Kidney tubule cell (primary cell): ENCODE measurements at regions not wholly inside any gene's neighbourhood (a gene's known extent, or its start where the extent isn't known, plus 50 kb on each side); places are given as distances from the start of the nearest gene placed in this dataset.
"Not testable (repeated sequence)": the region's sequence is repeated elsewhere in the genome, so short reads cannot be mapped to it uniquely, and the experiment has no call there.

Experiments
- DNase-seq: peaks from one replicate; pipeline ENCODE4 v3.0.0-alpha.2; 2018; ENCODE audit warnings: low spot score

DNA sequence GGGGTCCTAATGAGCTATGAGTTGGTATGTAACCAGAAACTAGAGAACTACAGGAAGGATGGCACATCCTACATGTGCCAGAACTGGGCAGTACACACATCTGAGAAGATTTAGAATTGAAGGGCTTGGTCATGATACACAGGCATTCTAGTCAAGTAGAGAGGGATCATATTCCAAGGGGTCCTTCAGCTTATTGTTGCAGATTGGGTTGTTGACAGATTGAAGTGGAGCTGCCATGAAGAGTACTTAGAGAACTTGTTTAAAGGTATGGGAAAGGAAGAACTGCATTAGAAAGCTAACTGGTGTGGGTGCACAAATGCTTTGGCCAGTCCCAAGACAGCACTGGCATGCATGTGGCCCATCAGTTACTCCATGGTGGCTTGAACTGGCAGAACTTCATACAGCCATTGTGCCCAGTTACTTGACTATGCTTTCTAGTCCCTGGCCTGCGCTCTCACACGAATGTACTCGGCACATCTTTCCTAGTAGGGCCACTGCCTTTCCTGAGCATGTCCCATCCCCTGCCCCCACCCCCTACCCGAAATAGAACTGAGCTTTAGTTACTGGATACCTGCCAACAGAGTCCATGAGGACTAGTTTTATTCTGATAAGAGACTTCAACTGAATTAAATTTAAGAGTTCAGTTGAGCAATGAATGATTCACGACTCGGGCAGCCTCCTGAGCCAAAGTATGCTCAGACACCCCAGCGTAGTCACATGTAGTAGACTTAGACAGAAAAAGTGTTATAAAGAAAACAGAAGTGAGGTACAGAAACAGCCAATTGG lies 64.0 kb downstream of the CCNG2 start:
- no peak for DNase-seq

DNA sequence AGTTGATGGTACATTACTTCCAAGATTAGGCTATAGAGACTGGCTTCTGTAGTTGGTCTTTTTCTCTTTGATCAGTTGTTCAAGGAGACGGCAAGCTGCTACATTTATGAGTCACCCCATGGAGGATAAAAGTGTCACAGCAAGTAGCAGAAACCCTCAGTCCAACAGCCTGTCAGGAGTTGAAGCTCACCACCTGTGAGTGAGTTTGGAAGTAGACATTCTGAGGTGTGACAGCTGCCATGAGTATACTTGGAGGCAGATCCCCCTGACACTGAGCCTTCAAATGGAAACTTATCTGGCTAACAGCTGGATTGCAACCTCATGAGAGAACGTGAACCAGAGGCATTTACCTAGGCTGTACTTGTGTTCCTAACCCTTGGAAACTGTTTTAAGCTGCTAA lies 68.0 kb downstream of the CCNG2 start:
- DNase-seq = no peak

DNA sequence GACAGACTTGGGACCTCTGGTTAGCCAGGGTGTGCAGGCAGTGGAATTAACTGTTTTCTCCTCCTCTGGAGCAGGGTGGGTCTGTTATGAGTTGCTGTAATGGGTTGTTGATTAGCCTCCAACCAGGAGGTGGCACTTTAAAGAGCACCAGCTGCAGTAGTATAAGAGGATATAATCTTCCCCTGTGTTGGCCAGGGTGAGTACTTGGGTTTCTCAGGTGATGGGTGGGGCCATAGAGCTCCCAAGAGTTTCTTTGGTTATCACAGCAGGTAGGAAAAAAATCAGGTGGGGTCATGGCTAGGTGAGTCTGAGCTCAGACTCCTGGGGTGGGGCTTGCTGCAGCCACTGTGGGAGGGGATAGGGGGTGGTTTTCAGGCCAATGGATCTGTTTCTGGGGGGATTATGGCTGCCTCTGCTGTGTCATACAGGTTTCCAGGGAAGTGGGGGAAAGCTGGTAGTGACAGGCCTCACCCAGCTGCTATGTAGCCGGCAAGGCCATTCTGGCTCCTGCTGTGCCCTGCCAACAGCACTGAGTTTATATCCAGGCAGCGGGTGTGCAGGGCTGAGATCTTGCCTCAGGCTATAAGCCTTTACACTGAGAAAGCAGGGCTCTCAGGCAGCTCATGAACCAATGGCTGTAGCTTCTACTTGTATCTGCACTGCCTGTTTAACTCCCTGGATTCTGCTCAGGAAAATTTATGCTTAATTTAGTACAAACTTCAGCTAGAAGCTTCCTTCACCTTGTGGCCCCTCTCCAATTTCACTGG lies 70.1 kb downstream of the CCNG2 start:
- DNase-seq = no peak

DNA sequence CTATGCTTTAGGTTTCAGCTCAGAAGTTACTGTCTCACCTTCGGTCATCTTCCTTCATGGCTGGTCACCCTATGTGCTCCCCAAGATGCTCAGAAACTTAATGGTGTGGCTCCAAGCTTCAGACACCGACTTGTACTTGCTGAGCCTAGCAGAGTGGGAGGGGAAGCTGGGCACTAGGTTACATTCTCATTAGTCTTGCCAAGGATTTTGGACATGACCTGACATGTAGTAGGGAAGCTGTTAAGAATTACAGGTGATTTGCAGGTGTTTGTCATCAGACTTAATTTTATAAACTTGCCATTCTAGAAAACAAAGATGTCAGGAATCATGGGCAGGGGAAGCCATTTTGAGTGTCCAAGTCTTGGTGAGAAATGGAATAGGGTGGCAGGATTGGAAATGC lies 72.4 kb downstream of the CCNG2 start:
- no peak for DNase-seq

DNA sequence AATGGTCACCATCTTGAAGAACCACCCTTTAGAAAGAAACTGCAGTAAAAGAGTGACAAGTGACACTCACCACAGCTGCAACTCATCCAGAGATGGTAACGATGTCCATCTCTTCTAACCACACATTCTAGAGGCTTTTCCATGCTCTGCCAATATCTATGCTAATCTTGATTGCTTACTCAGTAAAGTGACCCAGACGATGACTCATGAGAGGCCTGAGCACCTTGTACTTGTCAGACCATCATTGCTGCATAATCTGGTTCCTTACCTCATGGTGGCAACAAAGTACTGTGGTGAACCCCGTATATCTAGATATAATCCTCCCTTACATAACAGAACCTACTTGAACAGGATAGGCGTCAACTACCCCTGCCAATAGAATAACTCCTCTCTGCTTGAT lies 75.6 kb downstream of the CCNG2 start:
- peak; percentile 85 for DNase-seq

DNA sequence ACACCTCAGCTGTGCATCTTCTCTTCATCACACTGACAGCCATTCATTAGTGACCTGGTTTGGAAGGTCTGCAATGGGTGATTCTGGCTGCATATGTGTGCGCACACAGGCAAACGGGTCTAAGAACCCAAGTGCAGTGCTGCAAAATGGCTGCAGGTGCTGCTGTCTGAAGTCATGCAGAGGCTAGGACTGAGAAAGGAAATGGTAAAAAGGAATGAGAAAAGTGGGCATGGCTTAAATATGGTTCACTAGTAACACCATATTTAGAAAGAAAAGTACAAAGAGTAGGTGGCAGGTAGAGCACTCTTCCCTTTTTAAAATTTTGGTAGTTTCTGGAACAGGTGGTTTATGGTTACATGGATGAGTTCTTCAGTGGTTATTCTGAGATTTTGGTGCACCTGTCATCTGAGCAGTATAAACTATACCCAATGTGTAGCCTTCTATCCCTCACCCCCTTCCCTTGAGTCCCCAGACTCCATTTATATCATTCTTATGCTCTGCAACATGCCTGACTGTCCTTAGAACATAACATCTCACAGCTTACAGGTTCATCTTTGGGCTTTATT lies 78.4 kb downstream of the CCNG2 start:
- no peak for DNase-seq

DNA sequence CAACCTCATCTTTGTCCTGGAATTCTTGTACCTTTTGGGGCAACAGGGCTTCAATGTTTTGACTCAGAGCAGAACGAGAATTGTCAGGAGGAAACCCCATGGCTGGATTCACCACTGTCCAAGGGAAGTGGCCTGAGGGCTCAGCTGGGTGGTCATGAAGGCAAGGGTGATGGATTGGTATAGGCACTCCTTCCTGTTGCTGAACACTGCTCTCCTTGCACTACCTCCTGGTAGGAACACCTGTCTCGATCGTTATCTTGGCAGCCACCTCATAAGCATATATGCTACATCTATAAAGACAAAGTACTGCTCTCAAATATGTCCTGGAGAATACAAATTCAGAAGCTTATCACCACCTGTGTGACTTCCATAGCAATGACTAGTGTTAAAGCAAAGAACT lies 79.8 kb downstream of the CCNG2 start:
- DNase-seq = no peak

DNA sequence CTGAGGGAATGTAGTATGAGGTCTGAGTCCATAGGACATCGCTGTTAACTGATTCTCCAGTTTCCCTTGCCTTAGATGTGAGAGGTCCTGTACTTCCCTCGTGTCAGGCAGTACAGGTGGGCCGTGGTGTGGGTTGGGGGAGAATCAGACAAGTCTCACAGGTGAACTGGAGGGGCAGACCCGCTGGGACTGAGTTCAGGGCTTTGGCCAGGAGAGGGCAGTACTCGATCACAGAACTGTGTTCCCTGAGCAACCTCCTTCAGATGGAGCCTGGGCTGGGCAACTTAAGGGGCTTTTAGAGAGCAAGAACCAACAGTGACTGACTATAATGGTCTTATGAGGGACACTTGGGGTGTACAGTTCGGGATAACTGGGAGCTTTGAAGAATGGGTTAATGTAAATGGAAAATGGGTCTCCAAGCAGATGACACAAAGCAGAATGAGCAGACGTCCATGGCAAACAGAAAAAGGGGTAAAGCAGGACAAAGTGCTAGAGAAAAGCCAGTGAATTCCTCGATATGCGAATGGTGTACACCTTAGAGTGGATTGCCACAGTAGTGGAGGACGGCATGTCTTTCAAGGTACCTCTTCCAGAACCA lies 83.6 kb downstream of the CCNG2 start:
- DNase-seq = peak; percentile 58

DNA sequence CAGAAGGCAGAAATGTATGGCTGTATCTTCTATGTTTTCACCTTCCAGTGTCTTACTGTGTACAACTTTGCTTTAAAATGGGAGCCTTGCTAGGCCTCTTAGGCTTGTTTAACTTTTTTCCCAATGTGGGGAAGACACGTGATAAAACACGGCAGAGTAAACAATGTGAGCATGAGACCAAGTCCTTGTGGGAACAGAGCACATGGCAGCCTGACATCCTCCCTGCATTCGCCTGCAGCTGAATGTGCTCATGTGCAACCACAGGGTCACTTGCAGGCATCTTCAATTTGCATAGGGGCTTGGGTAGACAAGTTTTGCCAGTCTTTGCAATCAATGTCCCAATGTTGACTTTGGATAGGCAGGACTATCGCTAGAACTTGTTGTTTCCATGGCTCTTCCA lies 91.8 kb downstream of the CCNG2 start:
- DNase-seq = no peak

DNA sequence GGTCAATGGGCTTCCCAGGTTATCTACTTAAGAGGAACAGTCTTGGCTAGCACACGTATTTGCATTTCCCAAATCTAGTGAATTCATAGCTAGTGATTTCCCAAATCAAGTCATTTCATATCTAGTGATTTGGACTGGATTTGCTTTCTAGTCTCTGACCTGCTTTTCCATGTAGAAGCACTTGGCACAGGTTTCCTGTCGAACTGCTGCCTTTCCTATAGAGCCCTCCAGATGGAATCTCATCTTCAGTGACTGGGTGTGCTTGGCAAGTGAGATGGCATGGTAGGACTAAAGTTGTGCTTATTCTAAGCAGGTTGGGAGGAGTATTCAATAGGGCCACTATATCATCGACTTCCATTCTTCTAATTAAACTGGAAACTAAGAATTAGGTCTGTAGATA lies 94.7 kb downstream of the CCNG2 start:
- DNase-seq = no peak

DNA sequence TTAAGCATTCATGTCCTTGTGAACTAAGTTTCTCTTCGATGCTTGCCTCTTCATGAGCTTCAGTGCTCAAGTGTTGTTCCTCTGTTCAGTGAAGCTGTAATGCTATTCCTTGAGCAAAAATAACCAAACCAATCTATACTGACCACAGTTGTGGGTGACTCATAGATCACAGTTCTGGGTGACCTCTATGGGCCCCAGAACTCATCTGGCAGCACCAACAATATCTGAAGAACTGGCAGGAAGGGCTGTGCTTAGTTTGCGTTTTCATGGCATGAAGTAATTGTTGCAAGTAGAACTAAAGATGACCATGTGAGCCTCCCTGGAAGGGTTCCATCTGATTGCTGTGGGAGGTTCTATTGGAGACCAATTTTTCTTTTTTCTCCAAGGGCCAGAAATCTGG lies 106.2 kb downstream of the CCNG2 start:
- no peak for DNase-seq

DNA sequence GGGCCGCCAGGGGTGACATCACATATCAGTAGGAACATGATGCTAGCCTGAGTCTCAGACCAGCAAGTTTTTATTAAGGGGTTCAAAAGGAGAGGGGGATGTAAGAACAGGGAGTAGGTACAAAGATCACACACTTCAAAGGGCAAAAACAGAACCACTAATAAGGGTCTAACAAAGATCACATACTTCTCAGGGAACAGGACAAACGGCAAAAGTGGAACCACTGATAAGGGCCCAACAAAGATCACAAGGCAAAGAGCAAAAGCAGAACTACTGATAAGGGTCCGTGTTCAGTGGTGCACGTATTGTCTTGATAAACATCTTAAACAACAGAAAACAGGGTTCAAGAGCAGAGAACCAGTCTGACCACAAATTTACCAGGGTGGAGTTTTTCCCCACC lies 107.0 kb downstream of the CCNG2 start:
- DNase-seq = not testable (repeated sequence)

DNA sequence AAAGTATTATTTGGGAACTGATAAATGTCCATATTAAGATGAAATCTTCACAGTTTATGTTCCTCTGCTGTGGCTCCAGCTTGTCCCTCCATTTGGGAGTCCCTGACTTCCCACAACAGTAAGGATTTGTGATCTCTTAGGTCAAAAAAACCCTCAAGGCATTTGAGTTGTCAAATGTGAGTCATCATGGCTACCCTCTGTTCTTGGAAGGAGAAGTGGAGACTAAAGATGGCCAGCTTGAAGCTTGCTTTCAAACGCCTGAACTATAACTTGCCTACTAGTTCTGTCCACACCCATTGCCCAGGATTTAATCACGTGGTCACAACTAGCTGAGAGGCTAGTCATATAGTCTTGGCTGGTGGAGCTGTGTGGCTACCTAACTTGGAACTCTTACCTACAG lies 107.8 kb downstream of the CCNG2 start:
- no peak for DNase-seq

DNA sequence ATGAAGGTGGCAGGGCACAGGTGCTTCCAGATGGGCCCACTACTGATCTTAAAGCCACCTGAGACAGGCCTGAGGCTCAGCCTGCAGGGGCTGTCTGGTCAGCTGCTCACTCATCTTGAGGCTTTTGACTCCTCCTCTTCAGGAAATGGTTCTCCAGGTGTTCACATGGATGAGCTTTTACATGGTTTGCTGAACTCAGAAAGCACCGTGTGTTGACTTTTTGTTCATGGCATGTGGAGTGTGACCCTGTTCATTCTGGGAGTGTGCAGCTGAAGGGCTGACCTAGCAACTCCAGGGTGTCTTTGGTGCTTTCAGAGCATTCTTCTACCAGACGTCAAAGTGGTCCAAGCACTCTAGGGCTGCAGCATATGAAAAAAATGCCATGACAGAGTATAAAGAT lies 111.1 kb downstream of the CCNG2 start:
- DNase-seq = peak; percentile 51

DNA sequence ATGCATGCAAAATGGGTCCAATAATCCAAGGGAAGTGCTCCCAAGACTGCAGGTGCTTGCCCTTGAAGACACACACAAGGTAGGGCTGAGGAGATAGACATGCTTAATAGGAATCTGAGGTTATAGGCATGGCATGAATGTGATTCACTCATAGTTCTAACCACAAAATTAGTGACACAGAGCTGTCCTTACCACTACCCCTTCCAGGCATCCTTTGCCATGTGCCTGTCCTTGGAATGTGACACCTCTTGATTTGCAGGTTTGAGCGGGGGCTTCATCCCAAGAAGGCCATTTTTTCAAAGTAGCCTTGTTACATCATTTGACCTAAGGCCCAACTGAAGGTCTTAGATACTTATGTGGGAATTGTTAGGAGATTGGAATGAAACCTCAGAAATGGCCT lies 112.5 kb downstream of the CCNG2 start:
- DNase-seq = peak; percentile 69

DNA sequence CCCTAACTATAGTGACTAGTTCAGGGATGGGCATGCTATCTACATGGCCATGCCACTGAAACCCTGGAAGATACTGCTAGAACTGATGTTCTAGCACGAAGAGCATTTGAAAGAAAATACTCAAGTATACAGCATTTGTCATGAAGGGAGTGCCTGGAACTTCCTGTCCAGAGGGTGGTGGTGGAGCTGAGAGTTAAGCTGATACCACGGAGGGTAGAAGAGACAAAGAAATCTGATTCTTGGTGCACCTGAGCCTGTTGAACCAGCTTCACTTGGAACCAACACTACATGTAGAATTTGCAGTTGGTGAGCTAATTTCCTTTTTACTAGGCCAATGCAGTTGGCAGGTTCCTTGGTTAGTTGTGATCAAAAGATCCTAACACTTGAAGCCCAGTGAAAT lies 116.4 kb downstream of the CCNG2 start:
- DNase-seq = no peak

DNA sequence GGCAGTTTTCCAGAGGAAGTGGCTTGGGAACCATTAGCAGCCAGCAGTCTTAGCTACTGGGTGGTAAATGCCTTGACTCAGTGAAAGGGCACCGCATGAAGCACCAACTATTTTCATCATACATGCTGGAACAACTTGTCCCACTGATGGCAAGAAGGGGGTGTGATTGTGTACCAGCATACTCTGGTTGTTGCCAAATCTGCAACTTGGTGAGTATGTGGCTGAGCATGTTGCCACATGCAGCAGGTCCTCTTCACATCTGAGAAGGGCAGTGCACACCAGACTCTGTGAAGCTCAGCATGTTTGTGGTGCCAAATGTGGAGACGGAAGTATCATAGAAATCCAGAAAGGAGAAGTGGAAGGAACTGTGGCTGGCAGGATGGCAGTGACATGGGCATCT lies 122.1 kb downstream of the CCNG2 start:
- not testable (repeated sequence) for DNase-seq

DNA sequence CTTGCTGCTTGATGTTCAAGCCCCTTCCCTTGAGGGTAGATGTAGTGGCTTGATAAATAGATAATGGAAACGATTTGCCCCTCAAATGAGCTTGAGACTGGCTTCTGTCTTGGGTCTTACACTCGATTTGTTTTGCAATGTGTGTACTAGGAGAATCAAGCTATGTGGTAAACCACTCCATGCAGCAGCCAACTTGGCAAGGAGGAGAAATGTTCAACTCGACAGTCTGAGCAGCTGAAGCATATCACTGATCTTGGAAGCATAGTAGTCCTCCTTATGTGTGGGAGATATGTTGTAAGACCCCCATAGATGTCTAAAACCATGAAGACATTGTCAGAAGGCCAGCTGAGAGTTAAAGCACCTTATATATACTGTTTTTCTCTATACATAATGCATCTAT lies 125.3 kb downstream of the CCNG2 start:
- DNase-seq = no peak

DNA sequence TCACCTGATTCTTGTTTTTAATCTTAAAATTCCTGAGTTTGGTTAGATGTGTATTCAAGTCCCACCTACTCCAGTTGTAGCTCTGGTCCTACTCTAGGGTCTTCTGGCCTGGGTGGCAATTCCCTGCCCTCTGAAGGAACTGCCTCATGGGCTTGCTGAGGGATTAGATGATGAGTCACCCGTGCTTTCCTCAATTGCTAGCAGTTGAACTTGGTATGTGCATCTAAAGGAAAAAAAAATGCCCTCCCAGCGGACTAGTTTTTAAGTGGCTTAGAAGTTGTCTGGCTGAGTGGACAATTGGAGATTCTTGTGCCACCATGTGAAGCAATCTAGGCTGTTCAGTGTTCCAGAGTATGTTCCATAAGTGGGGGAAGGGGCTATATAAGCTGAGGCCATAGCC lies 127.0 kb downstream of the CCNG2 start:
- peak; percentile 9 for DNase-seq

DNA sequence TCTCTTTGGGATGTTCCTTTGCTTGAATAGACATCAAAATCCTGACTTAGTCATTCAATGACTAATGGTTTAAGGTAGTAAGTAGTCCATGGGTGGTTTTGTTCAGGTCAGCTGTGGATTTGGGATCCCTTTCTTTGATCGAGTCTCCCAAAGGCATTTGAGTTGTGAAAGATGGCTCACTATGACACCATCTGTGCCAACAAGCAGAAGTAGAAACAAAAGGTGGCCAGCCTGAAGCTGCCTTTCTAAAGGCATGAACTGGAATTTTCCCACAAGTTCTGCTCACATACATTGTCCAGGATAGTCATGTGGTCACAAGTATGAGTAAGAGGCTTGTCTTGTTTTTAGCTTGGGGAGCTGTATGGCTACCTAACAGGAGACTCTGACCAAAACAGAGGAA lies 129.9 kb downstream of the CCNG2 start:
- no peak for DNase-seq

DNA sequence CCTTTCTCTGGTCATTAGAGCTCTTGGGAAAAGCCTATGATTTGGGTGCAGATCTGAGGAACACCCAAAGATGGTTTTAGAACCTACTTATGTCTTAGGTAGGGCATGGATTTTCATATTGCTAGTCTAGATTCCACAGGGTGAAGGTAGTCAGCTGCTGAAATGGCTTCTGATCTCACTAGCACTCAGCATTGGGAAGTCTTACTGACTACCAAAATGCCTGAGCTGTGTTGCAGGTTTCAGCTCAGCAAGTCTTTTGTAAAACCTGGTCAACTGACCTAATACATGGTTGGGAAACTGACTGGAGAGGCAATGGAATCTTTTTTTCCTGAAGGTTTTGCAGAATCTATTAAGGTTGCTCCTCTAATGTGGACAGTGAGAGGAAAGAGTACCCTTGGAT lies 136.4 kb downstream of the CCNG2 start:
- DNase-seq = no peak

DNA sequence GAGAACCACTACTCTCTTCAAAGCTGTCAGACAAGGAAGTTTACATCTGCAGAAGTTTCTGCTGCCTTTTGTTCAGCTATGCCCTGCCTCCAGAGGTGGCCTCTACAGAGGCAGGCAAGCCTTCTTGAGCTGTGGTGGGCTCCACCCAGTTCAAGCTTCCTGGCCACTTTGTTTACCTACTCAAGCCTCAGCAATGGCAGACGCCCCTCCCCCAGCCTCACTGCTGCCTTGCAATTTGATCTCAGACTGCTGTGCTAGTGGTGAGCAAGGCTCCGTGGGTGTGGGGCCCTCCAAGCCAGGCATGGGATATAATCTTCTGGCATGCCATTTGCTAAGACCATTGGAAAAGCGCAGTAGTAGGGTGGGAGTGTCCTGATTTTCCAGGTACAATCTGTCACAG lies 144.0 kb downstream of the CCNG2 start:
- not testable (repeated sequence) for DNase-seq

DNA sequence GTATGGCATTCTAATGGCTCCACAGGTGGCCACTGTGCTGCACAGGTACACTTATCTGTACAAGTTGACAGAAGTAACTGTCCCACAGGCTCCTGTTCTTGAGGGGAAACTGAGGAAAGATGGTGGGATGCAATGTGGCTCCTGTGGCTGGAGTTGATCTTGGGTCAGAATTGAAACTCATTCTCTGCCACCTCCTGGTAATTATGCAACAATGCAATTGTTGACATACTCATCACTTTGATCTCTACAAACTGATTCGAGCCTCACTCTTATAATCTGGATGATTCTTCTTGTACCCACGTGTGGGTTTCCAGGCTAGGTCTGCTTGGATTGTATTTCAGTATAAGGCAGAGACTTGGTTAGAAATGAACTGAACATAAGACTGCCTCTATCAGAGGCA lies 148.8 kb downstream of the CCNG2 start:
- DNase-seq = no peak
